RWPE2 (cell line): ENCODE measurements at regions not wholly inside any gene's neighbourhood (a gene's known extent, or its start where the extent isn't known, plus 50 kb on each side); places are given as distances from the start of the nearest gene placed in this dataset.

Source experiments
- ATAC-seq: fragments of 200-7000 bp; cut with Tn5 transposase; 3 replicates; pipeline ENCODE4 v1.9.1; 2021; ENCODE audit warnings: low read depth
- DNase-seq: peaks from one replicate; pipeline ENCODE4 v3.0.0-alpha.2; 2020; ENCODE audit warnings: low spot score
- H3K27ac ChIP-seq: fragments of 450-650 bp; 2 replicates; pipeline ENCODE4 v1.5.1; 2017; ENCODE audit warnings: mild to moderate bottlenecking; ENCODE audit not compliant: poor library complexity, severe bottlenecking
- H3K27me3 ChIP-seq: fragments of 250-450 bp; sonication (Bioruptor Pico); 2 replicates; pipeline ENCODE4 v1.5.1; 2021; ENCODE audit warnings: mild to moderate bottlenecking, moderate library complexity; ENCODE audit not compliant: insufficient read depth, poor library complexity, severe bottlenecking
- H3K36me3 ChIP-seq: fragments of 250-450 bp; sonication (Bioruptor Pico); 2 replicates; pipeline ENCODE4 v1.5.1; 2020; ENCODE audit warnings: low read depth, mild to moderate bottlenecking, moderate library complexity
- H3K4me1 ChIP-seq: fragments of 250-450 bp; sonication (Bioruptor Pico); 2 replicates; pipeline ENCODE4 v1.5.1; 2021; ENCODE audit warnings: mild to moderate bottlenecking, moderate library complexity; ENCODE audit not compliant: insufficient read depth, poor library complexity, severe bottlenecking
- H3K4me3 ChIP-seq: fragments of 250-450 bp; sonication (Bioruptor Pico); 2 replicates; pipeline ENCODE4 v1.5.1; 2021; ENCODE audit warnings: mild to moderate bottlenecking, moderate library complexity; ENCODE audit not compliant: severe bottlenecking
- H3K9me3 ChIP-seq: fragments of 250-450 bp; sonication (Bioruptor Pico); 2 replicates; pipeline ENCODE4 v1.5.1; 2021; ENCODE audit warnings: mild to moderate bottlenecking, moderate library complexity; ENCODE audit not compliant: severe bottlenecking
- TF ChIP-seq, protein P1 (sequence below): fragments of 450-650 bp; IDR thresholded peaks from one replicate; pipeline ENCODE4 v1.5.1; 2017; ENCODE audit warnings: mild to moderate bottlenecking, moderate library complexity; ENCODE audit not compliant: poor library complexity, severe bottlenecking

DNA sequence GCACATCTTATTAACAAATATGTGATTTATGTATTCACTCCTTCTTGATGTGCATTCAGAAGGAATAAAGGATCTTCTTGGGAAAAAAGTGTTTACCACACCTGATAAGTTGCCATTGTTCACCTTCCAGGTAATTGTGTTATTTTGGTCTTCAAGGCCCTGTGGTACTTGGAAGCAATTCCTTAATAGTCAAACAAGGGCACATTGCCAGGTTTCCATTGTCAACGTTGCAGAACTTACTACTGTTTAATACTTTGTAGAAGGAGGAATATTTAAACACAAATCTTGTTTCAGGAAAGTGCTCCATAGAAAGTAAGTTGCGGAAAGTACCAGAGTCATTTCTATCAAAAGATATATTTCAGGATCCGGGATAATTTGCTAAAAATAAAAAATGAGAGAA is 129.5 kb upstream of the SGK1 start:
- TF ChIP-seq, protein P1, sequence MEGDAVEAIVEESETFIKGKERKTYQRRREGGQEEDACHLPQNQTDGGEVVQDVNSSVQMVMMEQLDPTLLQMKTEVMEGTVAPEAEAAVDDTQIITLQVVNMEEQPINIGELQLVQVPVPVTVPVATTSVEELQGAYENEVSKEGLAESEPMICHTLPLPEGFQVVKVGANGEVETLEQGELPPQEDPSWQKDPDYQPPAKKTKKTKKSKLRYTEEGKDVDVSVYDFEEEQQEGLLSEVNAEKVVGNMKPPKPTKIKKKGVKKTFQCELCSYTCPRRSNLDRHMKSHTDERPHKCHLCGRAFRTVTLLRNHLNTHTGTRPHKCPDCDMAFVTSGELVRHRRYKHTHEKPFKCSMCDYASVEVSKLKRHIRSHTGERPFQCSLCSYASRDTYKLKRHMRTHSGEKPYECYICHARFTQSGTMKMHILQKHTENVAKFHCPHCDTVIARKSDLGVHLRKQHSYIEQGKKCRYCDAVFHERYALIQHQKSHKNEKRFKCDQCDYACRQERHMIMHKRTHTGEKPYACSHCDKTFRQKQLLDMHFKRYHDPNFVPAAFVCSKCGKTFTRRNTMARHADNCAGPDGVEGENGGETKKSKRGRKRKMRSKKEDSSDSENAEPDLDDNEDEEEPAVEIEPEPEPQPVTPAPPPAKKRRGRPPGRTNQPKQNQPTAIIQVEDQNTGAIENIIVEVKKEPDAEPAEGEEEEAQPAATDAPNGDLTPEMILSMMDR, result no peak
- no peaks in the 10 kb centered on the region for H3K36me3 ChIP-seq
- no peak for ATAC-seq
- peak overlapping the region; percentile 81 for H3K27ac ChIP-seq
- H3K4me3 ChIP-seq, result no peak overlapping the region
- DNase-seq, result no peak
- no peaks in the 10 kb centered on the region for H3K27me3 ChIP-seq
- peaks cover 23% of the 10 kb centered on the region for H3K4me1 ChIP-seq
- no peaks in the 10 kb centered on the region for H3K9me3 ChIP-seq

- Histone ChIP-seq H3K9me3 (no peaks in the 10 kb centered on the region), H3K27ac (peak overlapping the region; percentile 81), H3K4me1 (peaks cover 23% of the 10 kb centered on the region), H3K4me3 (no peak overlapping the region), H3K27me3 (no peaks in the 10 kb centered on the region), H3K36me3 (no peaks in the 10 kb centered on the region)
- ATAC-seq (no peak), DNase-seq (no peak)
- TF ChIP-seq, protein P1, result no peak
These were observed 129.0 kb upstream of the SGK1 start for GRCh38 chr6:134446896-134447295.

GRCh38 chr6:134446218-134446848 is 128.4 kb upstream of the SGK1 start:
- DNase-seq (no peak), ATAC-seq (no peak)
- H3K4me1 ChIP-seq, result peaks cover 23% of the 10 kb centered on the region

GRCh38 chr6:134443009-134443408 is 125.1 kb upstream of the SGK1 start:
- no peak overlapping the region for H3K4me3 ChIP-seq
- DNase-seq (no peak), ATAC-seq (no peak)
- H3K27me3 ChIP-seq, result no peaks in the 10 kb centered on the region
- no peak overlapping the region for H3K27ac ChIP-seq
- peaks cover 18% of the 10 kb centered on the region for H3K4me1 ChIP-seq
- H3K36me3 ChIP-seq, result no peaks in the 10 kb centered on the region
- TF ChIP-seq, protein P1, result no peak
- no peaks in the 10 kb centered on the region for H3K9me3 ChIP-seq

More at GRCh38 chr6:134446218-134446848, 128.4 kb upstream of the SGK1 start:
- Histone ChIP-seq H3K4me3 (no peak overlapping the region), H3K36me3 (no peaks in the 10 kb centered on the region), H3K27me3 (no peaks in the 10 kb centered on the region), H3K9me3 (no peaks in the 10 kb centered on the region), H3K27ac (no peak overlapping the region)
- TF ChIP-seq, protein P1, result no peak

GRCh38 chr6:134442073-134442472 is 124.2 kb upstream of the SGK1 start:
- Histone ChIP-seq H3K4me1 (peaks cover 11% of the 10 kb centered on the region), H3K4me3 (no peak overlapping the region), H3K36me3 (no peaks in the 10 kb centered on the region), H3K27ac (no peak overlapping the region), H3K27me3 (no peaks in the 10 kb centered on the region), H3K9me3 (no peaks in the 10 kb centered on the region)
- TF ChIP-seq, protein P1, result no peak
- DNase-seq, result no peak
- no peak for ATAC-seq
